HS-5 (cell line): ENCODE measurements at regions not wholly inside any gene's neighbourhood (a gene's known extent, or its start where the extent isn't known, plus 50 kb on each side); places are given as distances from the start of the nearest gene placed in this dataset.
"Not testable (repeated sequence)": the region's sequence is repeated elsewhere in the genome, so short reads cannot be mapped to it uniquely, and the experiment has no call there.

Experiments used
- DNase-seq: peaks from one replicate; pipeline ENCODE4 v3.0.0-alpha.2; 2012; ENCODE audit warnings: low read depth

- no peak for DNase-seq
Measured at GRCh38 chr7:19957664-19958063, 184.2 kb upstream of the TMEM196 start.

DNA sequence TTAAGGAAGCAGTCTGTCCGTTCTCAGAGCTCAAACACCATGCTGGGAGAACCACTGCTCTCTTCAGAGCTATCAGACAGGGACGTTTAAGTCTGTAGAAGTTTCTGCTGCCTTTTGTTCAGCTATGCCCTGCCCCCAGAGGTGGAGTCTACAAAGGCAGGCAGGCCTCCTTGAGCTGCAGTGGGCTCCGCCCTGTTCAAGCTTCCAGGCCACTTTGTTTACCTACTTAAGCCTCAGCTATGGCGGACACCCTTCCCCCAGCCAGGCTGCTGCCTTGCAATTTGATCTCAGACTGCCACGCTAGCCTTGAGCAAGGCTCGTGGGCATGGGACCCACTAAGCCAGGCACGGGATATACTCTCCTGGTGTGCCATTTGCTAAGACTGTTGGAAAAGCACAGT is 180.7 kb upstream of the TMEM196 start:
- not testable (repeated sequence) for DNase-seq

GRCh38 chr7:19953411-19953810 is 180.0 kb upstream of the TMEM196 start:
- DNase-seq, result not testable (repeated sequence)

- no peak for DNase-seq
Measured at GRCh38 chr7:19948160-19948559, 174.7 kb upstream of the TMEM196 start.

GRCh38 chr7:19944363-19945120 is 171.1 kb upstream of the TMEM196 start:
- DNase-seq, result no peak

GRCh38 chr7:19939746-19940145 is 166.3 kb upstream of the TMEM196 start:
- DNase-seq, result peak; percentile 96

- no peak for DNase-seq
Measured at GRCh38 chr7:19932549-19933249, 159.3 kb upstream of the TMEM196 start.

DNA sequence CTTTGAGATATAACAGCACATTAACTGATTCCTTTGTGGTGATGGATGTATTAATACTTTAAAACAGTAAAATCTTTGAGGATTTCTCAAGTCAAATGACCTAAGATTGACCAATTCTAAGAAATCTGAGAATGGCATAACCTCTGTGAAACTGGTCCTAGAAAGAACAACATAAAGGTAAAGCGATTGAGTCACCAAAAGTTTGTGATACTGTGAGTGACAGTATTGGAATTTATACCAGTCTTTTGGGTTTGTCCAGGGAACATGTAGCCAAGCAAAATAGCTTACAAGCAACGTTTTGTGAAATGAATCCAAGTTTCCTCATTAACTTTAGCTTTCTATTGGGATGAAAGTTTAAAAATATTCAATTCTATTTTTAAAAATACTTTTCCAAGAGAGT is 157.4 kb upstream of the TMEM196 start:
- DNase-seq, result no peak

GRCh38 chr7:19930051-19930450 is 156.6 kb upstream of the TMEM196 start:
- no peak for DNase-seq

GRCh38 chr7:19928247-19928646 is 154.8 kb upstream of the TMEM196 start:
- no peak for DNase-seq

DNA sequence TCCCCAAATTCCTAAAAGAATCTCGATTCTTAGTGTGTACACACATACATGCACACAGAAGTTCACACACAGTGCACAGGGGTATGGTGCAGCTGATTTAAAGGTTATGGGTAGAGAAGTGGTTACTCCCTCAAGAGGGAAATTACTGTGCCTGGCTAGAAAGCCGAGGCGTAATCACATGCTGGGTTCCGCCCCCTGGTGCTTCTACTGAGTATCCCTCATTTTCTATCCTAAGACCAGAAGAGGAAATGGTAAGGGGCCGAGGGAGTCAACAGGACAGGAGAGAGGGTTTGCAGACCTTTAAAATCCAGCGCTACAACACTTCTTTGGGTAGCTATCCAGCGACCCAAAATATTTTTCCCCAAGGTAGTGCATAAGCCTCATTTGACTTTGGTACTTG is 147.3 kb upstream of the TMEM196 start:
- DNase-seq, result no peak

DNA sequence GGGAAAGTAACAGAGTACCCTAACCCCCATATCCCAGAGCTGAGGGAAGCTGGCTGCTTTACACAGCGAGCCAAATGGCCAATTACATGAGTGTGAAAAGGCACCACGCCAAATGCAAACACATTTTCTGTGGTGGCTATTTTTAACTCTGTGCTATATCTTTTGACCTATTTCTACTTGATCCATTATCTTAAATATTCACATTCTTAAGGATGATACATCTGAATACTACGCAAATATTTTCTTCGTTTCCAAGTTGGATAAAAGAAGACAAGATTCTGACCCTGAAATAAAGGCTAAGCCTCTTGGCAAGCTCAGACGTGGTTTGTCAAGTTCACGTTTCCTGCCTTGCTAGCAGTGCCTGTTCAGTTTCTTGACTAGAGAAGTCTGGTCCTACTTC is 146.7 kb upstream of the TMEM196 start:
- DNase-seq, result peak; percentile 54

GRCh38 chr7:19919261-19920095 is 146.1 kb upstream of the TMEM196 start:
- DNase-seq, result no peak

DNA sequence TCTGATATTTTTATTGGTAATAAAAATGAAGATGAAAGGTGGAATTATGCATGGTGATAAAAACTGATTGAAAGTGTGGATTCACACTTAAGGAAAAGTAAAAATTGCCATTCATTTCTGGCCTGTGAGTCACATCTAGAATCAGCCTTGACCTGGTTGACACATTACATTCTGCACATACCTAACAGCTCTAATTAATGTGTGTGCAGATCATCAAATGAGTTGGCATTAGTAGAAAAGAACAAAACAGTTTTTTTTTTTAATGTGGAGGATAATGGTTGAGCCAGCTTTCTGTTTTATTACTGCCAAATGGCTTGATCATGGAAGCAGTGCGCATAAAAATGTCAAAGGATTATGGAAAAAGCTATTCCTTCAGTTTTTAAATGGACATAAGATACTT is 142.6 kb upstream of the TMEM196 start:
- DNase-seq, result peak; percentile 63

DNA sequence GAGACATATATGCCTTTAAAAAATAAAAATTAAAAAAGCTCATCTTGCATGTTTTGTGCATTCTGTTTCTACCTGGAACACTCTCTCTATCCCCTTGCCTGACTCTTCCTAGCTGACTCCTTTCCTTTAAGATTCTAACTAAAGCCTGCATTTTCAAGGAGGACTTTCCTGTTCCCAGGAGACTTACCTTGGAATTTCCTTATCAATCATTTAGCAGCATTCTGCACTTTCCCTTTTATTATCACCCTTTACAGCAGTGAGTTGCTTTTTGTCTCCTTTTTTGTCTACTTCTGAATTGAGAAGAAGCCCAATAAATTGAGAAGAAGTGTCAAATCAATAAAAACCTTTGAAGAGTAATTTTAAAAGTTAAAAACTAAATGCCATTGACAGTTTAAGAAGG is 142.2 kb upstream of the TMEM196 start:
- no peak for DNase-seq

- no peak for DNase-seq
Measured at GRCh38 chr7:19914866-19915265, 141.4 kb upstream of the TMEM196 start.

GRCh38 chr7:19900118-19900517 is 126.7 kb upstream of the TMEM196 start:
- no peak for DNase-seq

GRCh38 chr7:19899529-19899928 is 126.1 kb upstream of the TMEM196 start:
- no peak for DNase-seq

DNA sequence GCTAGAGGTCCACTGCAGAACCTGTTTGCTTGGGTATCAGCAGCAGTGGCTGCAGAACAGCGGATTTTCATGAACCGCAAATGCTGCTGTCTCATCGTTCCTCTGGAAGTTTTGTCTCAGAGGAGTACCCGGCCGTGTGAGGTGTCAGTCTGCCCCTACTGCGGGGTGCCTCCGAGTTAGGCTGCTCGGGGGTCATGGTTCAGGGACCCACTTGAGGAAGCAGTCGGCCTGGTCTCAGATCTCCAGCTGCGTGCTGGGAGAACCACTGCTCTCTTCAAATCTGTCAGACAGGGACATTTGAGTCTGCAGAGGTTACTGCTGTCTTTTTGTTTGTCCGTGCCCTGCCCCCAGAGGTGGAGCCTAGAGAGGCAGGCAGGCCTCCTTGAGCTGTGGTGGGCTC is 109.5 kb upstream of the TMEM196 start:
- DNase-seq, result not testable (repeated sequence)

DNA sequence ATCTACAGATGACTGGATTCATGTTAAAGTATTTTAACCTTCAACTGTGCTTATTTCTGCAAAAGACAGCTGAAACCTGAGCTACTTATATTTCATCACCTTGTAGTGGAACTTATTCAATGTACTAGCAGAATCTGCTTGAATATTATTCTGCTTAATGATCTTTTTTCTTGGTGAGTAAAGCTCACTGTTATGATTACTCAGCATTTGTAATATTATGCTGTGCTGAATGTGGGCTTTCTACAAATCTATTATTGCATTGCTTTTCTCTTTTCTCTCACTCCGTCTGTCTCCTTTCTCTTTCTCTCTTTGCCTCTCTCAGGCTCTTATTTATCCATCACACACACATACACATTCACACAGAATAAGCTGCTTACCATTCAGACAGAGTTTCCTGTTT is 98.7 kb upstream of the TMEM196 start:
- no peak for DNase-seq

DNA sequence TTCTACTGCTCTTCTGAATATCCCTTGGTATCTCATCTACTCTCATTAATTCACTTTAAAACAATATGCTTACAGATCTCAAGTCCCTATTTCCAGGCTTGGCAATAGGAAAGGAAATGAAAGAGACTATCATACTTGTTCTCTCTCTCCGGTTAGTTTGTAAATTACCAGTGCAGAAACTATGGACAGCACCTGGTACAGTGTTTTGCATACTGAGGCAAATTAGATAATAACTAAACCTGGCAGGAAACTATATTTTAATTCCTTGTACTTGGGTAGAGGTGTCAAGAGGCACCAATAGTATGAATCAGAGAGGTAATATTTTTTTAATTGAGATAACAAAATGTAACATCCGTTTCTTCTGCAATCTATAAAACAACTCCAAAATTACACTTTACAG is 97.7 kb upstream of the TMEM196 start:
- DNase-seq, result no peak

DNA sequence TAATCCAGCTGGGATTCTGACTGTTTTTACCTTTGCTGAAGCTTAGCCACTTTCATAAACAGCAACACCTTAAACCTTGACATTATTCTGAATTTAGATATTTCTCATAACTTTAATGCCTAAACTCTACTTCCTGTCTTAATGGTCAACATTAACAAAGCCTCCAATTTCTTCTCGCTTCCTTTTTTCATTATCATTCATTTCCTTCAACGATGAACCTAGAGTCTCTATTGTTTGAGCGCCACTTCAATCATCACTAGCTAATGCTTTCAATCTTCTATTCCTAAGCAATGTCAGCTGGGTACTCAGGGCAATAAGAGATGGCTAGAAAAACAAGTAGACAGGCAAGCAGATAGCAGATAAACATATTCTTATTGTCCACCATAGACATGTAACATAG is 96.6 kb upstream of the TMEM196 start:
- DNase-seq, result no peak
